B cell (primary cell): ENCODE measurements at regions not wholly inside any gene's neighbourhood (a gene's known extent, or its start where the extent isn't known, plus 50 kb on each side); places are given as distances from the start of the nearest gene placed in this dataset.

Source experiments
- CTCF ChIP-seq: fragments of 200-600 bp; IDR thresholded peaks from one replicate; pipeline ENCODE4 v1.8.0; 2022; ENCODE audit warnings: antibody characterized with exemption, mild to moderate bottlenecking
- EZH2 ChIP-seq: IDR thresholded peaks from 2 replicates; pipeline ENCODE4 v1.6.1; 2012; ENCODE audit warnings: borderline replicate concordance, low read depth, mild to moderate bottlenecking, moderate library complexity, low read length; ENCODE audit not compliant: insufficient read depth, poor library complexity, severe bottlenecking

GRCh38 chr13:53648673-53649072 is 620.1 kb downstream of the OLFM4 start:
- TF ChIP-seq CTCF (no peak), EZH2 (no peak)
